OCI-LY3 (cell line): ENCODE measurements at regions not wholly inside any gene's neighbourhood (a gene's known extent, or its start where the extent isn't known, plus 50 kb on each side); places are given as distances from the start of the nearest gene placed in this dataset.

Experiments
- CTCF ChIP-seq: fragments of 200-600, 300-600 bp; sonication (generic); IDR thresholded peaks from 2 replicates; pipeline ENCODE4 v1.5.1; 2014; ENCODE audit warnings: antibody characterized with exemption, low read length, low read depth
- EZH2phosphoT487 ChIP-seq: fragments of 200-600 bp; shearing (Covaris generic); IDR thresholded peaks from 2 replicates; pipeline ENCODE4 v1.6.1; 2018; ENCODE audit warnings: antibody characterized with exemption, mixed run types, low read depth

- no peak for TF ChIP-seq CTCF
- no peak for TF ChIP-seq EZH2phosphoT487
Measured at GRCh38 chr5:159835548-159835947, 80.7 kb upstream of the ADRA1B start.
